ENCODE measurements at regions not wholly inside any gene's neighbourhood (a gene's known extent, or its start where the extent isn't known, plus 50 kb on each side); places are given as distances from the start of the nearest gene placed in this dataset.
"Not testable (repeated sequence)": the region's sequence is repeated elsewhere in the genome, so short reads cannot be mapped to it uniquely, and the experiment has no call there.

- H3K27ac Mint-ChIP-seq (ENCODE audit: unreplicated experiment); H3K36me3 Mint-ChIP-seq (ENCODE audit: low read depth, unreplicated experiment); H3K27me3 Mint-ChIP-seq (ENCODE audit: unreplicated experiment); DNase-seq (ENCODE audit: low spot score); H3K4me3 Mint-ChIP-seq (ENCODE audit: unreplicated experiment); H3K4me1 Mint-ChIP-seq (ENCODE audit: unreplicated experiment): not testable (repeated sequence)
- H3K9me3 Mint-ChIP-seq (ENCODE audit: unreplicated experiment) = peaks cover 24% of the 10 kb centered on the region
Observed at GRCh38 chr22:11561744-11562143, 3966.2 kb upstream of the OR11H1 start.

- Mint-ChIP-seq H3K36me3 (ENCODE audit: low read depth, unreplicated experiment) (peaks cover 12% of the 10 kb centered on the region), H3K9me3 (ENCODE audit: unreplicated experiment) (peaks cover 60% of the 10 kb centered on the region), H3K27me3 (ENCODE audit: unreplicated experiment) (peaks cover 13% of the 10 kb centered on the region)
- H3K4me3 Mint-ChIP-seq (ENCODE audit: unreplicated experiment); H3K4me1 Mint-ChIP-seq (ENCODE audit: unreplicated experiment); H3K27ac Mint-ChIP-seq (ENCODE audit: unreplicated experiment); DNase-seq (ENCODE audit: low spot score): not testable (repeated sequence)
Observed at GRCh38 chr22:11568837-11569563, 3959.0 kb upstream of the OR11H1 start.

DNA sequence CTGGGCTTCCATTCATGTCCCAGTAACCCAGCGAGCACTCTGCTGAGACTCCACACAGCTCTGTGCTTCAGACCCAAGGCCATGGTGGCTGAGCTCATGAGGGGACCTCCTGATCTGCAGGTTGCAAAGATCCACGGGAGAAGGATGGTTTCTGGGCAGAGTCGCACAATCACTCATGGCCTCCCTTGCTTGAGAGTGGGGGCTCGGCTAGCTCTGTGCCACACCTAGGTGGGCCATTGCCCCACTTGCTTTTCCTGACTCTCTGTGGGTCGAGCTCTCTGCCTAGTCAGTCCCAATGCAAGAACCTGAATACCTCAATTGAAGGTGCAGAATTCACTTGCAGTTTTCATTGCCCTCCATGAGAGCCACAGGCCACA lies 3958.4 kb upstream of the OR11H1 start:
- H3K4me3 Mint-ChIP-seq (ENCODE audit: unreplicated experiment); H3K4me1 Mint-ChIP-seq (ENCODE audit: unreplicated experiment); DNase-seq (ENCODE audit: low spot score); H3K27ac Mint-ChIP-seq (ENCODE audit: unreplicated experiment): not testable (repeated sequence)
- Mint-ChIP-seq H3K27me3 (ENCODE audit: unreplicated experiment) (peaks cover 17% of the 10 kb centered on the region), H3K9me3 (ENCODE audit: unreplicated experiment) (peaks cover 64% of the 10 kb centered on the region), H3K36me3 (ENCODE audit: low read depth, unreplicated experiment) (peaks cover 16% of the 10 kb centered on the region)

GRCh38 chr22:11573154-11573553 lies 3954.8 kb upstream of the OR11H1 start:
- Mint-ChIP-seq H3K36me3 (ENCODE audit: low read depth, unreplicated experiment) (peaks cover 29% of the 10 kb centered on the region), H3K9me3 (ENCODE audit: unreplicated experiment) (peaks cover 81% of the 10 kb centered on the region), H3K27me3 (ENCODE audit: unreplicated experiment) (peaks cover 28% of the 10 kb centered on the region)
- not testable (repeated sequence) for H3K4me3 Mint-ChIP-seq (ENCODE audit: unreplicated experiment); H3K27ac Mint-ChIP-seq (ENCODE audit: unreplicated experiment); DNase-seq (ENCODE audit: low spot score); H3K4me1 Mint-ChIP-seq (ENCODE audit: unreplicated experiment)

DNA sequence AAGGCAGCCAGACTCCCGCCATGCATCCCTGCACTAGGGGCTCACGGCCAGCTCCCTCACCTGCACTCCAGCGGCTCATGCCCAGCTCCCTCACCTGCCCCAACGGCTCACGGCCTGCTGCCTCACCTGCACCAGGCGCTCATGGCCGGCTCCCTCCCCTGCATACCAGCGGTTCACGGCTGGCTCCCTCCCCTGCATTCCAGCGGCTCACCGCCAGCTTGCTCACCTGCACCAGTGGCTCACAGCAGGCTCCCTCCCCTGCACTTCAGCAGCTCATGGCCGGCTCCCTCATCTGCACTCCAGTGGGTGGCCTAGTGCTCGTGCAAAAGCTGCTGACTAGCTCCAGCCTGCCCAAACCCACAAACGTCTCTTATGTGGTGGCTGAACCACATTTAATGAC lies 3953.8 kb upstream of the OR11H1 start:
- H3K27ac Mint-ChIP-seq (ENCODE audit: unreplicated experiment) = peak overlapping the region; percentile 11
- H3K36me3 Mint-ChIP-seq (ENCODE audit: low read depth, unreplicated experiment) = peaks cover 30% of the 10 kb centered on the region

DNA sequence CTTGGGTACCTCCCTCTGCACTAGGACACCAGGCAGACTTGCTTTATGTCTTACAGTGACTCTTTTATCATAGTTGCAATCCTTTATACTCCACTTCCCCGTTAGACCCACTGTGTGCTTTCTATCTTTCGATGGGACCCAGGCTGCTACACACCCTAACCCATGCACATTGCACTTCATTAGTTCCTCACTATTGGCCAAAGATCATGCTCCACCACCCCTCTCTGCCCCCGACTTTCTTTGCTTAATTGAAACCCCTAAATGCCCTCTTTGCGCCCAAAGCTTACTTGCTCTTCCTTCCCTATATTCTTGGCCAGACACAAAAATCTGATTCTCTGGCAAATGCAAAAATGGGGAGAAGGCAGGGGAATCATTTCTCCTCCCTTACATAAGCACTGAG lies 3953.3 kb upstream of the OR11H1 start:
- Mint-ChIP-seq H3K27me3 (ENCODE audit: unreplicated experiment) (peaks cover 30% of the 10 kb centered on the region), H3K4me3 (ENCODE audit: unreplicated experiment) (peak overlapping the region; percentile 21), H3K36me3 (ENCODE audit: low read depth, unreplicated experiment) (peaks cover 34% of the 10 kb centered on the region), H3K27ac (ENCODE audit: unreplicated experiment) (peak overlapping the region; percentile 11), H3K9me3 (ENCODE audit: unreplicated experiment) (peaks cover 83% of the 10 kb centered on the region)
- not testable (repeated sequence) for DNase-seq (ENCODE audit: low spot score); H3K4me1 Mint-ChIP-seq (ENCODE audit: unreplicated experiment)

More for the DNA sequence above, 3953.8 kb upstream of the OR11H1 start:
- H3K4me1 Mint-ChIP-seq (ENCODE audit: unreplicated experiment); DNase-seq (ENCODE audit: low spot score): not testable (repeated sequence)
- peaks cover 83% of the 10 kb centered on the region for H3K9me3 Mint-ChIP-seq (ENCODE audit: unreplicated experiment)
- H3K4me3 Mint-ChIP-seq (ENCODE audit: unreplicated experiment) = peak overlapping the region; percentile 21
- peaks cover 28% of the 10 kb centered on the region for H3K27me3 Mint-ChIP-seq (ENCODE audit: unreplicated experiment)

DNA sequence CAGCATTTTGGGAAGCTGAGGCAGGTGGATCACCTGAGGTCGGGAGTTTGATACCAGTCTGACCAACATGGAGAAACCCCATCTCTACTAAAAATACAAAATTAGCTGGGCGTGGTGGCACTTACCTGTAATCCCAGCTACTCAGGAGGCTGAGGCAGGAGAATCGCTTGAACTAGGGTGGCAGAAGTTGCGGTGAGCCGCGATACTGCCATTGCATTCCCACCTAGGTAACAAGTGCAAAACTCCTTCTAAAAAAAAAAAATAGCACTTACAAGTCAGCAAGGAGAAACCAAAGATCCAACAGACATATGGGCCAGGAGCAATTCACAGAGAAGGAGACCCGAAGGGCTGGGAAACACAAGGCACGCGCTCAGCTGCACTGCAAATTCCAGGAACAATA lies 3951.3 kb upstream of the OR11H1 start:
- H3K27ac Mint-ChIP-seq (ENCODE audit: unreplicated experiment); DNase-seq (ENCODE audit: low spot score); H3K4me1 Mint-ChIP-seq (ENCODE audit: unreplicated experiment); H3K4me3 Mint-ChIP-seq (ENCODE audit: unreplicated experiment): not testable (repeated sequence)
- Mint-ChIP-seq H3K27me3 (ENCODE audit: unreplicated experiment) (peaks cover 37% of the 10 kb centered on the region), H3K9me3 (ENCODE audit: unreplicated experiment) (peaks cover 85% of the 10 kb centered on the region), H3K36me3 (ENCODE audit: low read depth, unreplicated experiment) (peaks cover 34% of the 10 kb centered on the region)

- peaks cover 74% of the 10 kb centered on the region for H3K9me3 Mint-ChIP-seq (ENCODE audit: unreplicated experiment)
- not testable (repeated sequence) for H3K27ac Mint-ChIP-seq (ENCODE audit: unreplicated experiment); DNase-seq (ENCODE audit: low spot score); H3K4me3 Mint-ChIP-seq (ENCODE audit: unreplicated experiment); H3K4me1 Mint-ChIP-seq (ENCODE audit: unreplicated experiment)
- peaks cover 29% of the 10 kb centered on the region for H3K36me3 Mint-ChIP-seq (ENCODE audit: low read depth, unreplicated experiment)
- peaks cover 32% of the 10 kb centered on the region for H3K27me3 Mint-ChIP-seq (ENCODE audit: unreplicated experiment)
Observed at GRCh38 chr22:11578115-11578514, 3949.9 kb upstream of the OR11H1 start.

GRCh38 chr22:11578551-11578950 lies 3949.4 kb upstream of the OR11H1 start:
- H3K4me1 Mint-ChIP-seq (ENCODE audit: unreplicated experiment); H3K4me3 Mint-ChIP-seq (ENCODE audit: unreplicated experiment); DNase-seq (ENCODE audit: low spot score): not testable (repeated sequence)
- Mint-ChIP-seq H3K9me3 (ENCODE audit: unreplicated experiment) (peaks cover 74% of the 10 kb centered on the region), H3K27me3 (ENCODE audit: unreplicated experiment) (peaks cover 31% of the 10 kb centered on the region), H3K36me3 (ENCODE audit: low read depth, unreplicated experiment) (peaks cover 29% of the 10 kb centered on the region), H3K27ac (ENCODE audit: unreplicated experiment) (peak overlapping the region; percentile 55)

DNA sequence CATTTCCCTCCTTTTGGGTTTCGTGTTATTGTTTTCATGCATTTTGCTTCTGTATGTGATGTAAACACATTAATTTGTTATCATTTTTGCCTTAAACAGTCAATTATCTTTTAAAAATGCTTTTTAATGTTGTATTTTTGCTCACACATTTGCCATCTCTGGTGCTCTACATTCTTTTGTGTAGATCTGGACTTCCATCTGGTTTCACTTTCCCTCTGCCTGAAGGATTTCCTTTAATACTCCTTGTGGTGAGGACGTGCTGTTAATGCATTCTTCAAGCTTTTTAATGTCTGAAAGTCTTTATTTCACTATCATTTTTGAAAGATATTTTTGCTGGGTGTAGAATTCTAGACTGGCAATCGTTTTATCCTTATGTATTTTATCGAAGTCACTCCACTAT lies 3945.9 kb upstream of the OR11H1 start:
- Mint-ChIP-seq H3K27me3 (ENCODE audit: unreplicated experiment) (peaks cover 16% of the 10 kb centered on the region), H3K36me3 (ENCODE audit: low read depth, unreplicated experiment) (peaks cover 16% of the 10 kb centered on the region), H3K9me3 (ENCODE audit: unreplicated experiment) (peaks cover 62% of the 10 kb centered on the region)
- H3K4me3 Mint-ChIP-seq (ENCODE audit: unreplicated experiment); H3K4me1 Mint-ChIP-seq (ENCODE audit: unreplicated experiment); DNase-seq (ENCODE audit: low spot score); H3K27ac Mint-ChIP-seq (ENCODE audit: unreplicated experiment): not testable (repeated sequence)

DNA sequence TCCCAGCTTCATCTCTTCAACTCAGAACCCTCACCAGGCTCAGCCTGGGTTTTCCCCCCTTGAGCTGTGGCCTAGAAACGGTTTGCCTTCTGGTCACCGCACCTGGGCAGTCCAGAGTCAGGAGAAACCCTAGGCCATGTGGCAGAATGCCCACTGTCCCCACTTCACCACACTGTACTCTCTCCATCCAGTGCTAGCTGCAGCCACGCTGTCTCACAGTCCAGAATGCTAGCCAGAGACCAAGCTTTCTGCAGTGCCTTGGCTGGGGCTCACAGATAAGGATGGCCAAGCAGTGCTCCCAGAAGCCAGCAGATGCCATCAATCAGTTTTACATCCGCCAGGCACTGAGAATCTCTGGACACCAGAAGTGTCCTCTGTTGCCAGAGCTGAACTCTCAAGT lies 3943.8 kb upstream of the OR11H1 start:
- peaks cover 43% of the 10 kb centered on the region for H3K9me3 Mint-ChIP-seq (ENCODE audit: unreplicated experiment)
- not testable (repeated sequence) for H3K4me1 Mint-ChIP-seq (ENCODE audit: unreplicated experiment)

GRCh38 chr22:11594552-11594951 lies 3933.4 kb upstream of the OR11H1 start:
- Mint-ChIP-seq H3K36me3 (ENCODE audit: low read depth, unreplicated experiment) (peaks cover 15% of the 10 kb centered on the region), H3K27me3 (ENCODE audit: unreplicated experiment) (peaks cover 11% of the 10 kb centered on the region), H3K9me3 (ENCODE audit: unreplicated experiment) (peaks cover 40% of the 10 kb centered on the region)
- not testable (repeated sequence) for H3K27ac Mint-ChIP-seq (ENCODE audit: unreplicated experiment); DNase-seq (ENCODE audit: low spot score); H3K4me1 Mint-ChIP-seq (ENCODE audit: unreplicated experiment); H3K4me3 Mint-ChIP-seq (ENCODE audit: unreplicated experiment)

More for the DNA sequence above, 3943.8 kb upstream of the OR11H1 start:
- H3K36me3 Mint-ChIP-seq (ENCODE audit: low read depth, unreplicated experiment); DNase-seq (ENCODE audit: low spot score); H3K4me3 Mint-ChIP-seq (ENCODE audit: unreplicated experiment); H3K27ac Mint-ChIP-seq (ENCODE audit: unreplicated experiment): not testable (repeated sequence)
- peaks cover 16% of the 10 kb centered on the region for H3K27me3 Mint-ChIP-seq (ENCODE audit: unreplicated experiment)

All from endothelial cell (in vitro differentiated cells).